HG02938 (cell line): ENCODE measurements at regions not wholly inside any gene's neighbourhood (a gene's known extent, or its start where the extent isn't known, plus 50 kb on each side); places are given as distances from the start of the nearest gene placed in this dataset.

Experiments used
- ATAC-seq: cut with Tn5 transposase; IDR thresholded peaks from one replicate; pipeline ENCODE4 v1.9.1; 2021; ENCODE audit warnings: mild to moderate bottlenecking, moderate library complexity; ENCODE audit not compliant: unreplicated experiment

DNA sequence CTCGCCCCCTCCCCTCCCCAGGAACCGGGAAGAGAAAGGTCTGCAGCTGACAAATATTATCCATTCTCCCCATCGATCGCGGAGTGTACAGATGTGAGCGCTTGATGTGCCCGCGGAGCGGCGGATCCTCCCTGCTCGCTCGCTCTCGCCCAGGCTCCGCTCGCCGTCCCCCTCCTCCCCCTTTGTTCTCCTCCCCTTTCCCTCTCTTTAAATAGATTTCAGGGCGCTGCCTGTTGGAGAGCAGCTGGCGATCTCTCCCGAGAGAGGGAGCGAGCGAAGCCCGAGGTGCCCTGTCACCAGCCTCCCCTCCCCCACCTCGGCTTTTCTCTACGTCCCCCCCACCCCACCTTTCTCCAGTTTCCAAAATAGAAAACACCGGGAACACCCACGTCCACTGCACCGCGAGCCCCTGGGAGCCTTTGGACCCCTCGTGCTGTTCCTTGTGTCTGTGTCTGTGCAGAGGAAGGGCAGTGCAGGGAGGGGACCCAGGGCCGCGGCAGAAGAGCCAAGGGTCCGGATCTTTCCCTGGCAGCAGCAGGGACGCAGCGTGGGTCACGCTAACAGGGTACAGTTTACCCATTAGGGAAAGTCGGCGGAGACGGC is 56.6 kb upstream of the BCOR start:
- no peak for ATAC-seq

DNA sequence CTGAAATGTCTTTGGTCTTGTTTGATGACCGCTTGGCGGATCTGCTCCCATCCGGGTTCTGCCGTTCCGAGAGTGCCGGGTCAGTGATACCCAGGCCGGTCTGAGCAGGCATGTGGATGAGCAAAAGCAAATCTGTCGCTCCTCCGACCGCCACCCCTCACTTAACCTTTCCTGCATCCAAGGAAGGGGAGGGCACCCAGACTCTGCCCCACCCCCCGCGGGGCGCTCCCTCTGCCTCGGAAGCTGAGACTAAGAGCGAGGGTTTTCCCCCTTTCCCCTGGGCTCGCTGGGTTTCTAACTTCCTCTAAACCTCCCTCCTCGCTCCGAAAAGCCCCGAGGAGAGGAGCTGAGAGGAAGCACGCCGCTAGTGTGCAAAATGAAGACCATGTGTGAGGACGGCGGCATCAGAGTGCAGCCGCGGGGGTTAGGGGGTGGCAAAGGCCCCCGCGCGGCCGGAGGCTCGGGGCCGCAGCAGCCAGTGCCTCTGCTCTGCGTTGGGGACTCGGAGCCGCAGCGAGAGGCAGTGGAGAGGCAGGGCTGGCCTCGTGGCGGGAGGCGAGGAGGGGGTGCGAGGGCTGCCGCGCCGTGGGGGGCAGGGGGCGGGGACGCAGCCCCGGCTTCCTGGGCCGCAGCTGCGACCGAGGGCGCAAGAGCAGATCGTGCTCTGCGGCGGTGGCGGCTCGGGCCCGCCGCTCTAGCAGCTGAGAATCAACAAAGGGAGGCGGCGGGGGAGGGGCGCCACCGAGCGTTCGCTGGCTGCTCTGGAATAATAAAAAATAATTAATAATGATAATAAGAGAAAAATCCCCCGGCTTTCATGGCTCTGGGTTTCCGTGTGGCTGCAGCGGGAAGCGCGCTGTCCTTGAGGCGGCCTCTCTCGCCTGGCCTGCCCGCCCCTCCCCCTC is 55.8 kb upstream of the BCOR start:
- no peak for ATAC-seq

DNA sequence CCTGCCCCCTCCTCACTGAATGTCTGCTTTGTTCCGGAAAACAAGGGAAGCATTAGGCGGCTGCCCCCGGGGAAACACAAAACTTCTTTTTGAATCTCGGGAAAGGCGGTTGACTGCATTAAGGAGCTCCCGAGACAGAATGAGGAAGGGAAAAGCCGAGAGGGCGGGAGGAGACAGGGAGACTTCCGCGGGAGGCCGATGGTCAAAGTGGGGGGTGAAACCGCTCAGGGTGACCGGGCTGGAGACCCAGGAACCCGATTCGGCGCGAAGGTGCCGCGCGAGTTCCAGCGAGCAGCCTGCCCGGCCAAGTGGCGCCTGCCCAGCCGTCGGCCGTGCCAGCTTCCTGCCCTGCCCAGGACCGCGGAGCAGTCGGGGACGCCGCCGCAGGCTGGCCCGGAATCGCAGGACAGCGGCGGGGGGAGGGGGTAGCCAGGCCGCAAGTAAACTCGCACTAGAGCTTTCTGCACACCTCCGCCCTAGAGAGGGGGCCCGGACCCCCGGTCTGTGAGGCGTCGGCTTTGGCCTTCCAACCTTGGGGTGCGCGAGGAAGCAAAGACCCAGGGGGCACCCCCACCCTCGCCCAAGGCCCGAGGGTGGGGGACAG is 55.1 kb upstream of the BCOR start:
- no peak for ATAC-seq

DNA sequence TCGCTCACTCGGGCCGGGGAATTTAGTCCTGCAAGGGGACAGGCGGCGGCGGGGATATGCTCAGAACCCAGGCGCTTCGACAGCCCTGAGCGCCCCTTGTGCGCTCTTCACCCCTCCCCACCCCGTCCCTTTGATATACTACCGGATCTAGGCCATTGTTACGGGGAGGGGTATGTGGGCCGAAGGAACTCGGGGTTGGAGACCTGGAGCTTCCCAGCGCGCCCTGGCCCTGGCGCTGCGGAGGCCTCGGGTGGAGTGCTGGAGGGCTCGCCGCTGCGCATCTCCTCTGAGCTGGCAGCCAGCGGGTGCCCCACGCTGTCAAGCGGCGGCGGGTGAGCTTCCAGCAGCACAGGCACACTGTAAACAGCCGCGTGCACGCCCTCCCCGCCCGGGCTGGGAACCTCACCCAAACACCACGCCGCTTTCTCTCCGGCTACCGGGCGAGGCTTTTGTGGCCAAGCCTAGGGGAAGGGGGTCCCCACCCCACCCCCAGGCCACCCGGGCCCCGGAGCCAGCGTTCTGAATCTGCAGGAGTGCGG is 54.5 kb upstream of the BCOR start:
- ATAC-seq: no peak

DNA sequence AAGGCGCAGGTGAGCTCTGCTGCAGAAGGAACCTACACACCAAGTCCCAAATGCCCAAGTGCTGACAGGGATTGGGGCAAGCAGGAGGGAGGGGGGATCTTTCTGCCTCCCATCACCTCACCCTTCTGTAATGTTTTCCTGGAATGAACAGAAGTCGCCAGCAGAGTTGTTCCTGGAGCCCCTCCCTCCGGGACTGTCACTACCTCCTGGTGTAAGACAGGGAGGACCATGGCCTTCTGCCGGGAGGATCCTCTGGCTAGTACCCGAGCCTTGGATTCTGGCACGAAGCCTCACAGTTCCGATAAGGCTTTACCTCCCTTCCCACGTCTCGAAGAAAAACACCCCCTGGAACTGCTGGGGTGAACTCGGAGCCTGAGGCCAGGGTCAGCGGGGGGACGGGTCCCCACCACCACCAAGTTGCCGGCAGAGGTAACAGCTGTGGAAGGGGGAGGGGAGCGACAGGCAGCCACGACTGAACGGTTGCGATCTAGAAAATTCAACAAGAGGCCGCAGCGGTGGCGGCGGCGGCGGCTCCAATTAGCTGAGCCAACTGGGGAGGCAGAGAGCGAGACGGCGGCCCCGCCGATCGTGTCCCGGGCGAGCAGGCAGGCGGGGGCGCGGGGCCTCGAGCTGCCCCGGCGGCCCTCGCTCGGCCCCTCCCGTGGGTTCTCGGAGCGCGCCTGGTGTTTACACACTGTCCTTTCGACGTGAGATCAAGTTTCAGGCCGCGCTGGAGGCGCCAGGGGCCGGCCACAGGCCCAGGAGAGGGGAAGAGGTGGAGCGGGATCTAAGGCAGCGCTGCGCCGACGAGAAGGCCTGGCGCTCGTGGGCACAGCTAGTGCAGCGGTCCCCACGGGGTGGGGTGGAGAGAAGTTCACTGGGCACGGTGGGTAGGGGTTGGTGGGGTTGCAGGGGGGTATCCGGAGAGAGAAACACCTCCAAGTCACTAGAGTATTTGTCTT is 53.7 kb upstream of the BCOR start:
- no peak for ATAC-seq

DNA sequence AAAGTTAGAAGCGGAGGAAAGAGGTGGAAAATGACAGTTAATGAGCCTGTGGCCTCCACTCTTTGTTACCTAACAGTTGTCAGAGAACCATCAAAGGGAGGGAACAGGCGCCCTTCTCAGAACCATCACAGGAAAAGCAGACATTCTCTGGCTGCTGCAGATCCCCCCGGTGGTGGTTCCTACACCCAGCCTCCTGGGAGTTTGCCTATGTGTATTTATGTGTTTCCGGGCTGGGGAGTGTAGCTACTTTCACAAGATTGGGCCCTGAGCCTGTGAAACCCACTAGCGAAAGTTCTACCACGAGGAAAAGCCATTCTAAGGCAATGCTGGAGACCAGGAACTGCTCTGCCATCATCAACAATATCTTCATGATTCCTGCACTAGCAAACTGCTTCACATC is 52.7 kb upstream of the BCOR start:
- ATAC-seq: no peak

DNA sequence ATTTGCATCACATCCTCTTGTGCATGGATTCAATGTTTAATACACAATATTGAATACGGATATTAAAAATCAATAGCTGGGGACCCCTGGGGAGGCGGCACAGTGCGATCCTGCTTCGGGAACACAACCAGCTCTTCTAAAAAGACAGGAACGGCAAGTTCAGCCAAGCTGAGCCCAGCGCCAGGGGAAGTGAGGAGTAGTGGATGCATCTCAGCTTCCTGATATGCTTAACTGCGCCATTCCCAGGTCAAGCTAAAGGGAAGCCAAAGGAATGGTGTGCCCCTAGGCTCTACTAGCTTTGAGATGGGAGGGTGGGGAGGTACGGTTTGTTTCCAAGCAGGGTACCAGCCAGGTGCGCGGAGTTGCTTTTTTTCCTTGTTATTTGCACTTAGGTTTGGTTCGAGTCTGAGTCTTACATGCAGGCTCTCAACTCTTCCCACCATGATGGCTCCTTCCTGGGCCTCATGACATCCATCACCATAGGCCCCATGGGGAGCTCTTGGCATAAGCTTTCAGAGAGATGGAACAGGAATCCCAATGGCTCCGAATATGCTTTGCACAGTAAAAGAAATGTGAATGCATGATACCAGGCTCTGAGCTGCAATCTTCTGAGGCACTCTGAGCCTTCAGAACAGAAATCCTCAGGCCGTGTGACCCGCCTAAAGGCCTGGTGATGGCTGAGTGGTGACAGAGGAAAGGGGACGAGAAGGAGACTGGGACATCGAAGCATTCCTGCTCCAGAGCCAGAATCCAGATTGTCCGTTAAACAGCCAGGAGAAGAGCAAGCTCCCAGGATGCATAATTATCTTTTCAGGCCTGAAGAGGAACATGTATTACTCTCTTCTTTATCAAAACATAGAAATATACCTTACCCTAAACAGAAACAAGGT is 51.8 kb upstream of the BCOR start:
- no peak for ATAC-seq

DNA sequence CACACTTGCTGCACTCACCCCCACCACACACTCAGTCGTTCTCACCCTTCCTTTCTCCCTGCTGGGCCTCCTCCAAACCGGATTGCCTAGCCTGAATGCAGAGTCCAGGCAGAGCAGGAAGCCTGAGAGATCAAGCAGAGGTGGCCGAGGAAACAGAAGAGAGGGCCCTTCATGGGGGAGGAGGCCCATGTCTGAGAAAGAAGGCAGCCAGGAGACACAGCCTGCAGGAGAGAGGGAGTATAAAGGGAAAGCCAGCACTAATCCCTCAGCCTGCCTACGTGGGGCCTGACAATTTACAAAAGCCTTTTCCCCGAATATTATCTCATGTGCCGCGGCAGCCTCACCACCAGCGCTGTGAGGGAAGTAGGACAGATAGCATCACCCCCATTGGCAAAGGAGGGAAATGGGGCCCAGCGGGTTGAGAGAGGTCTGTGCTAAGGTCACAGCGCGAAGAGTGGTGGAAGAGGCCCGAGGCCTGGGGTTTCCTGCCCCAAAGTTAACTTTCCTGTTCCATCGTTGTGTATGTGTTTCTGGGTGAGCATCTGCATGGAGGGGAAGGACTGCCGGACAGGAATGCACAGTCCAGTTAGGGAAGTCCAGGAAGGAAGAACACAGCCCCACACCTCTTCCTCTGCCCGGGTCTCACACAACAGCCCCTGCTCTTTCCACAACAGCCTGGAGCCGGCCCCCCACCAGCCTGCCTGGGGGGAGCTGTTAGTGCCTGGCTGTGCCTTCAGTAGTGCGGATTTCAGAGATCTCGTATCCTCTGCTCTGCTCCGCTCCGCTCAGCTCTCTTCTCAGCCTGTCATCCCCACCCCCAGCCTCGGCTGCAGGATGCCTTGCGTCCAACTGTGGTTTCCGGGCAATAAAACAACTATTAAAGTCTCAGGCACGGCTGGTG is 50.9 kb upstream of the BCOR start:
- ATAC-seq: no peak

DNA sequence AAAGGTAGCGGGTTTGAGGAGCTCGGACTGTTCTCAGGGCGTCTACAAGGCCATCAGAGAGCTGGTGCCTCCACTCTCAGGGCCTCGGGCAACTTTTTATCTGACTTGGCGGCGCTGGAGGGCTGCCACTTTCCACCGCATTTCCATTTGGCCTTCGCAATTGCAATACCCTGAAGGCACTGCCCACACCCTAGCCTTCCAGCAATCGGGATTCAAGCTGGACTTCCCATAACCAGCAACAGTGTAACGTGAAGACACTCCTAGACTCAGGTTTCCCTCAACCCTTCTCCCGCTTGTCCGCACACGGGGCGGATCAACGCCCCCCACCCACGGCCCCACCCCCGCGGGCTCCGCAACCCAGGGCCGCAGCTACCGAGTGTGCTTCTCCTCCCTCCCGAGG is 50.2 kb upstream of the BCOR start:
- ATAC-seq: no peak
